SU-DHL-6 (cell line): ENCODE measurements at regions not wholly inside any gene's neighbourhood (a gene's known extent, or its start where the extent isn't known, plus 50 kb on each side); places are given as distances from the start of the nearest gene placed in this dataset.

Source experiments
- H2AFZ ChIP-seq: fragments of 200-600 bp; sonication (generic); 2 replicates; pipeline ENCODE4 v1.6.1; 2014; ENCODE audit warnings: low read depth, mild to moderate bottlenecking, moderate library complexity, mixed read lengths, antibody characterized with exemption, low read length; ENCODE audit not compliant: severe bottlenecking
- H3F3A ChIP-seq: fragments of 200-600 bp; shearing (Covaris generic); 2 replicates; pipeline ENCODE4 v1.6.0; 2016; ENCODE audit warnings: antibody characterized with exemption, mild to moderate bottlenecking; ENCODE audit not compliant: insufficient read depth
- H3K27ac ChIP-seq: fragments of 200-600 bp; sonication (generic); 2 replicates; pipeline ENCODE4 v1.5.1; 2016; ENCODE audit warnings: low read depth, mild to moderate bottlenecking, low read length, moderate library complexity, mixed read lengths
- H3K27me3 ChIP-seq: fragments of 200-600 bp; sonication (generic), shearing (Covaris generic); 2 replicates; pipeline ENCODE4 v1.6.0; 2014; ENCODE audit warnings: mild to moderate bottlenecking, low read length
- H3K36me3 ChIP-seq: fragments of 200-600 bp; sonication (generic); 2 replicates; pipeline ENCODE4 v1.6.1; 2014; ENCODE audit warnings: mild to moderate bottlenecking, low read length, mixed read lengths
- H3K4me2 ChIP-seq: fragments of 300-600, 200-600 bp; shearing (Covaris generic), sonication (generic); 2 replicates; pipeline ENCODE4 v1.6.0; 2014; ENCODE audit warnings: low read length, low read depth, mild to moderate bottlenecking; ENCODE audit not compliant: poor library complexity, severe bottlenecking
- H3K4me3 ChIP-seq: fragments of 200-600 bp; sonication (generic); 2 replicates; pipeline ENCODE4 v1.5.1; 2014; ENCODE audit warnings: antibody characterized with exemption, low read length, mild to moderate bottlenecking, mixed read lengths; ENCODE audit not compliant: insufficient read depth, poor library complexity, severe bottlenecking
- H3K79me2 ChIP-seq: fragments of 200-600 bp; sonication (generic); 2 replicates; pipeline ENCODE4 v1.6.1; 2014; ENCODE audit warnings: mild to moderate bottlenecking, low read length, moderate library complexity; ENCODE audit not compliant: insufficient read depth
- H3K9ac ChIP-seq: fragments of 200-600 bp; sonication (generic); 2 replicates; pipeline ENCODE4 v1.7.0; 2014; ENCODE audit warnings: mild to moderate bottlenecking, low read length
- H3K9me2 ChIP-seq: fragments of 200-600 bp; sonication (generic); replicated peaks from 2 replicates; pipeline ENCODE4 v1.6.1; 2014; ENCODE audit warnings: low read length; ENCODE audit not compliant: insufficient read depth
- H3K9me3 ChIP-seq: fragments of 200-600 bp; sonication (generic); 2 replicates; pipeline ENCODE4 v1.6.1; 2014; ENCODE audit warnings: low read length, mixed read lengths; ENCODE audit not compliant: insufficient read depth
- H4K20me1 ChIP-seq: fragments of 200-600 bp; sonication (generic); 2 replicates; pipeline ENCODE4 v1.6.1; 2014; ENCODE audit warnings: low read depth, mild to moderate bottlenecking, antibody characterized with exemption, low read length, moderate library complexity, mixed read lengths
- EZH2phosphoT487 ChIP-seq: fragments of 200-600 bp; sonication (generic), shearing (Covaris generic); conservative IDR thresholded peaks from 2 replicates; pipeline ENCODE4 v1.6.1; 2018; ENCODE audit warnings: mild to moderate bottlenecking, antibody characterized with exemption, low read length, moderate library complexity, mixed read lengths
- TF ChIP-seq, protein P1 (sequence below): fragments of 200-600 bp; sonication (generic); IDR thresholded peaks from one replicate; pipeline ENCODE4 v1.5.1; 2017; ENCODE audit warnings: antibody characterized with exemption, mild to moderate bottlenecking, low read length, moderate library complexity; ENCODE audit not compliant: insufficient read depth, poor library complexity, severe bottlenecking

GRCh38 chr5:5619546-5619945 lies 197.1 kb downstream of the ICE1 start:
- no peaks in the 10 kb centered on the region for H3F3A ChIP-seq
- no peaks in the 10 kb centered on the region for H3K36me3 ChIP-seq
- H2AFZ ChIP-seq, result no peak overlapping the region
- H3K4me2 ChIP-seq, result no peak overlapping the region
- H3K9ac ChIP-seq, result no peak overlapping the region
- no peaks in the 10 kb centered on the region for H3K9me2 ChIP-seq
- H3K79me2 ChIP-seq, result no peaks in the 10 kb centered on the region
- H3K9me3 ChIP-seq, result peaks cover 17% of the 10 kb centered on the region; the same call in 1 of the 2 replicates
- H3K27me3 ChIP-seq, result no peaks in the 10 kb centered on the region
- no peak overlapping the region for H3K27ac ChIP-seq
- no peaks in the 10 kb centered on the region for H4K20me1 ChIP-seq
- no peak for TF ChIP-seq EZH2phosphoT487
- TF ChIP-seq, protein P1, sequence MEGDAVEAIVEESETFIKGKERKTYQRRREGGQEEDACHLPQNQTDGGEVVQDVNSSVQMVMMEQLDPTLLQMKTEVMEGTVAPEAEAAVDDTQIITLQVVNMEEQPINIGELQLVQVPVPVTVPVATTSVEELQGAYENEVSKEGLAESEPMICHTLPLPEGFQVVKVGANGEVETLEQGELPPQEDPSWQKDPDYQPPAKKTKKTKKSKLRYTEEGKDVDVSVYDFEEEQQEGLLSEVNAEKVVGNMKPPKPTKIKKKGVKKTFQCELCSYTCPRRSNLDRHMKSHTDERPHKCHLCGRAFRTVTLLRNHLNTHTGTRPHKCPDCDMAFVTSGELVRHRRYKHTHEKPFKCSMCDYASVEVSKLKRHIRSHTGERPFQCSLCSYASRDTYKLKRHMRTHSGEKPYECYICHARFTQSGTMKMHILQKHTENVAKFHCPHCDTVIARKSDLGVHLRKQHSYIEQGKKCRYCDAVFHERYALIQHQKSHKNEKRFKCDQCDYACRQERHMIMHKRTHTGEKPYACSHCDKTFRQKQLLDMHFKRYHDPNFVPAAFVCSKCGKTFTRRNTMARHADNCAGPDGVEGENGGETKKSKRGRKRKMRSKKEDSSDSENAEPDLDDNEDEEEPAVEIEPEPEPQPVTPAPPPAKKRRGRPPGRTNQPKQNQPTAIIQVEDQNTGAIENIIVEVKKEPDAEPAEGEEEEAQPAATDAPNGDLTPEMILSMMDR, result no peak
- no peak overlapping the region for H3K4me3 ChIP-seq

- TF ChIP-seq EZH2phosphoT487, result no peak
- TF ChIP-seq, protein P1, result no peak
- H4K20me1 ChIP-seq, result no peaks in the 10 kb centered on the region
- H2AFZ ChIP-seq, result no peak overlapping the region
- H3K9me3 ChIP-seq, result no peaks in the 10 kb centered on the region
- H3F3A ChIP-seq, result no peaks in the 10 kb centered on the region
- H3K9ac ChIP-seq, result no peak overlapping the region
- H3K79me2 ChIP-seq, result no peaks in the 10 kb centered on the region
- H3K36me3 ChIP-seq, result no peaks in the 10 kb centered on the region
- H3K4me3 ChIP-seq, result no peak overlapping the region
- no peak overlapping the region for H3K27ac ChIP-seq
- H3K27me3 ChIP-seq, result no peaks in the 10 kb centered on the region
- H3K4me2 ChIP-seq, result no peak overlapping the region
- H3K9me2 ChIP-seq, result no peaks in the 10 kb centered on the region
These were observed 194.5 kb downstream of the ICE1 start for GRCh38 chr5:5617024-5617423.

GRCh38 chr5:5616247-5616895 lies 193.9 kb downstream of the ICE1 start:
- H3K9me2 ChIP-seq, result no peaks in the 10 kb centered on the region
- H3K4me3 ChIP-seq, result no peak overlapping the region
- no peaks in the 10 kb centered on the region for H3K36me3 ChIP-seq
- H3F3A ChIP-seq, result no peaks in the 10 kb centered on the region
- H3K9me3 ChIP-seq, result no peaks in the 10 kb centered on the region
- H3K27ac ChIP-seq, result no peak overlapping the region
- no peak overlapping the region for H3K9ac ChIP-seq
- H3K27me3 ChIP-seq, result no peaks in the 10 kb centered on the region
- H4K20me1 ChIP-seq, result no peaks in the 10 kb centered on the region
- H2AFZ ChIP-seq, result no peak overlapping the region
- no peaks in the 10 kb centered on the region for H3K79me2 ChIP-seq
- H3K4me2 ChIP-seq, result no peak overlapping the region
- no peak for TF ChIP-seq EZH2phosphoT487
- TF ChIP-seq, protein P1, result no peak
